Spleen (tissue), 11 donors: ENCODE measurements at regions not wholly inside any gene's neighbourhood (a gene's known extent, or its start where the extent isn't known, plus 50 kb on each side); places are given as distances from the start of the nearest gene placed in this dataset.

Experiments
- DNase-seq: peaks from one replicate; pipeline ENCODE4 v3.0.0-alpha.2; 2020
- H3K27ac ChIP-seq, 8 donors: fragments of 200-600 bp; sonication (generic) in 7 of 8; 1 replicate in 4 of 8; 2 replicates in 4 of 8; pipeline versions ENCODE4 v1.5.0 to v1.8.0; 2016 to 2021; ENCODE audit warnings: inconsistent platforms in 4 of 8, mild to moderate bottlenecking in 4 of 8, moderate library complexity in 1 of 8
- H3K27me3 ChIP-seq, 7 donors: fragments of 200-600 bp; sonication (generic) in 6 of 7; replicated peaks in 1 of 7; 1 replicate in 4 of 7; 2 replicates in 3 of 7; pipeline versions ENCODE4 v1.5.0 to v1.8.0; 2016 to 2021; ENCODE audit warnings: inconsistent platforms in 3 of 7, mild to moderate bottlenecking in 1 of 7
- H3K36me3 ChIP-seq, 6 donors: fragments of 200-600 bp; sonication (generic) in 5 of 6; 1 replicate in 4 of 6; 2 replicates in 2 of 6; pipeline versions ENCODE4 v1.5.0 to v1.8.0; 2016 to 2021; ENCODE audit warnings: inconsistent platforms in 2 of 6
- H3K4me1 ChIP-seq, 6 donors: fragments of 200-600 bp; sonication (generic) in 5 of 6; 1 replicate in 3 of 6; 2 replicates in 3 of 6; pipeline versions ENCODE4 v1.5.0 to v1.8.0; 2016 to 2021; ENCODE audit warnings: inconsistent platforms in 3 of 6
- H3K4me3 ChIP-seq, 8 donors: fragments of 200-600 bp; sonication (generic) in 7 of 8; 1 replicate in 4 of 8; 2 replicates in 4 of 8; pipeline versions ENCODE4 v1.5.0 to v1.8.0; 2016 to 2021; ENCODE audit warnings: inconsistent platforms in 4 of 8, mild to moderate bottlenecking in 4 of 8, moderate library complexity in 2 of 8
- H3K9me3 ChIP-seq, 8 donors: fragments of 200-600 bp; sonication (generic) in 7 of 8; 1 replicate in 4 of 8; 2 replicates in 4 of 8; pipeline versions ENCODE4 v1.5.0 to v1.8.0; 2016 to 2021; ENCODE audit warnings: inconsistent platforms in 4 of 8
- CTCF ChIP-seq, 11 experiments: fragments of 200-600 bp in 7 of 11; fragments of 450-650 bp in 4 of 11; sonication (generic) in 4 of 11; IDR thresholded peaks in 8 of 11; conservative IDR thresholded peaks in 3 of 11; 1 replicate in 7 of 11; 2 replicates in 4 of 11; pipeline versions ENCODE4 v1.4.0 to v1.8.0; 2016 to 2021; ENCODE audit warnings: antibody characterized with exemption in 11 of 11, inconsistent platforms in 4 of 11, mild to moderate bottlenecking in 1 of 11
- POLR2A ChIP-seq, 3 donors: fragments of 450-650 bp; IDR thresholded peaks; one replicate each; pipeline ENCODE4 v1.5.1; 2017; ENCODE audit warnings: antibody characterized with exemption in 3 of 3, mild to moderate bottlenecking in 1 of 3
- POLR2AphosphoS5 ChIP-seq, 3 donors: sonication (generic); formaldehyde crosslinking; IDR thresholded peaks; one replicate each; pipeline ENCODE4 v1.5.1; 2017; ENCODE audit warnings: antibody characterized with exemption in 3 of 3
- WGBS, 5 donors: extraction: QIAGEN DNeasy Blood & Tissue Kit in 3 of 5; methylation state at CpG; one replicate each; pipeline versions ENCODE4 v1.1.5 to v1.1.7; 2013 to 2018; 5-methylcytosine and 5-hydroxymethylcytosine counted together
- intact Hi-C: fragments of 100-400 bp; cut with DNase I; formaldehyde crosslinking; loops from one replicate; pipeline ENCODE4 v1.15.0; 2023; ENCODE audit warnings: low total_unique reads
- donor health status: healthy with polysubstance abuse.
- donor health status: DM: no; HTN: no; CAD: no; lungs with moderate emphysema.
- donor health status: DM: no; HTN: no; CAD: no.
- donor health status: Bipolar disorder and iron deficiency.
- donor health status: healthy.
- donor health status: DM: no; HTN: no; CAD: no.
- donor health status: DM: yes; HTN: yes; CAD: no.

GRCh38 chr12:45490232-45490881 lies 239.1 kb upstream of the ARID2 start:
- 90 to 97% (median 92%) methylated on average over 7 of the region's 7 CpGs for WGBS, 5 donors
- DNase-seq: no peak
- Histone ChIP-seq H3K4me3 (no peak overlapping the region), H3K27ac (no peak overlapping the region), H3K36me3 (no peaks in the 10 kb centered on the region), H3K9me3 (peaks cover 0 to 12% (median 0%) of the 10 kb centered on the region in 8 donors), H3K27me3 (no peaks in the 10 kb centered on the region), H3K4me1 (no peaks in the 10 kb centered on the region)
- TF ChIP-seq POLR2A (IDR thresholded peaks at IDR 0.05) (no peak), CTCF (IDR thresholded peaks at IDR 0.05 in 8 of 11, conservative IDR thresholded peaks at IDR 0.05 in 3 of 11) (no peak), POLR2AphosphoS5 (IDR thresholded peaks at IDR 0.05) (no peak)
- intact Hi-C loops: no loop called here

- 81 to 91% (median 84%) methylated on average over 4 of the region's 4 CpGs for WGBS, 5 donors
Observed at GRCh38 chr12:45494279-45494678, 235.2 kb upstream of the ARID2 start.

GRCh38 chr12:45498645-45499044 lies 230.9 kb upstream of the ARID2 start:
- H3K4me1 ChIP-seq: no peaks in the 10 kb centered on the region
- WGBS, 5 donors: 54 to 71% (median 65%) methylated on average over 1 of the region's 1 CpG
- intact Hi-C loops: no loop called here
- TF ChIP-seq CTCF (IDR thresholded peaks at IDR 0.05 in 8 of 11, conservative IDR thresholded peaks at IDR 0.05 in 3 of 11) (no peak), POLR2AphosphoS5 (IDR thresholded peaks at IDR 0.05) (no peak), POLR2A (IDR thresholded peaks at IDR 0.05) (no peak)
- no peak overlapping the region for H3K27ac ChIP-seq
- no peaks in the 10 kb centered on the region for H3K27me3 ChIP-seq
- peaks cover 0 to under 1% (median 0%) of the 10 kb centered on the region in 8 donors for H3K9me3 ChIP-seq
- H3K36me3 ChIP-seq: no peaks in the 10 kb centered on the region
- no peak overlapping the region for H3K4me3 ChIP-seq
- no peak for DNase-seq

More at GRCh38 chr12:45494279-45494678, 235.2 kb upstream of the ARID2 start:
- Histone ChIP-seq H3K9me3 (peaks cover 0 to 12% (median 0%) of the 10 kb centered on the region in 8 donors), H3K27me3 (no peaks in the 10 kb centered on the region), H3K27ac (no peak overlapping the region), H3K36me3 (no peaks in the 10 kb centered on the region), H3K4me3 (no peak overlapping the region), H3K4me1 (no peaks in the 10 kb centered on the region)
- no peak for TF ChIP-seq CTCF (IDR thresholded peaks at IDR 0.05 in 8 of 11, conservative IDR thresholded peaks at IDR 0.05 in 3 of 11)
- intact Hi-C loops: no loop called here
- DNase-seq: no peak

GRCh38 chr12:45502481-45503128 lies 226.9 kb upstream of the ARID2 start:
- no peaks in the 10 kb centered on the region for H3K4me1 ChIP-seq
- H3K27ac ChIP-seq: no peak overlapping the region
- DNase-seq: no peak
- H3K36me3 ChIP-seq: no peaks in the 10 kb centered on the region
- no peaks in the 10 kb centered on the region for H3K27me3 ChIP-seq
- WGBS, 5 donors: 72 to 90% (median 87%) methylated on average over 4 of the region's 4 CpGs
- no peak for TF ChIP-seq CTCF (IDR thresholded peaks at IDR 0.05 in 8 of 11, conservative IDR thresholded peaks at IDR 0.05 in 3 of 11)
- TF ChIP-seq POLR2A (IDR thresholded peaks at IDR 0.05): no peak
- TF ChIP-seq POLR2AphosphoS5 (IDR thresholded peaks at IDR 0.05): no peak
- no peak overlapping the region for H3K4me3 ChIP-seq
- H3K9me3 ChIP-seq: no peaks in the 10 kb centered on the region
- intact Hi-C loops: no loop called here
